Erythroblast (primary cell): ENCODE measurements at regions not wholly inside any gene's neighbourhood (a gene's known extent, or its start where the extent isn't known, plus 50 kb on each side); places are given as distances from the start of the nearest gene placed in this dataset.

ENCODE experiments used
- GATA1 ChIP-seq: IDR thresholded peaks from 2 replicates; pipeline ENCODE4 v1.6.1; 2011; ENCODE audit warnings: low read depth, mild to moderate bottlenecking, control low read depth, low read length, moderate library complexity
- POLR2A ChIP-seq: IDR thresholded peaks from 2 replicates; pipeline ENCODE4 v1.6.1; 2011; ENCODE audit warnings: mild to moderate bottlenecking, low read length

DNA sequence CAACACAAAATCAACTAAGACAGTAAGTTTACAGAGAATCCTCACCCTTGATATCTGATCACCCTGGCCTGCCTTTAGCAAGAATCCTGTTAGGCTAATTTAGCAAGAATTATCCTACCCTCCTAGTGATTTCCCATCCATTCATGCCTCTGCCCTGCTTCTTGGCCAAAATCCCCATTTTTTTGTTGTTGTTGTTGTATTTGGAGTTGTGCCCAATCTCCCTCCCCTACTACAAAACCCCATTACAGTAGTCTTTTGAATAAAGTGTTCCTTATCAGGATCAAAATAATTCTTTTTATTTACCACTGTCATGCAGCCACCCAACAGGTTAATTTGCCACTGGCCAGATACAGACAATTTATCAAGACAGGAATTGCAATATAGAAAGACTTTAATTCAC is 58.5 kb upstream of the CLINT1 start:
- TF ChIP-seq POLR2A = no peak
- TF ChIP-seq GATA1 = no peak
